Right lobe of liver (tissue), 6 donors: ENCODE measurements at regions not wholly inside any gene's neighbourhood (a gene's known extent, or its start where the extent isn't known, plus 50 kb on each side); places are given as distances from the start of the nearest gene placed in this dataset.

Experiments
- ATAC-seq, 4 donors: fragments of 200-7000 bp; cut with Tn5 transposase; one replicate each; pipeline ENCODE4 v1.9.1; 2020; ENCODE audit warnings: mild to moderate bottlenecking in 4 of 4, moderate library complexity in 4 of 4
- DNase-seq, 3 donors: peaks; one replicate each; pipeline ENCODE4 v3.0.0-alpha.2; 2020
- H3K27ac ChIP-seq, 3 donors: fragments of 200-600 bp; one replicate each; pipeline ENCODE4 v1.8.0; 2022
- H3K27me3 ChIP-seq, 2 donors: fragments of 200-600 bp; one replicate each; pipeline ENCODE4 v1.8.0; 2022
- H3K36me3 ChIP-seq, 4 donors: fragments of 200-600 bp; sonication (generic) in 1 of 4; one replicate each; pipeline versions ENCODE4 v1.5.1 to v1.8.0; 2017 to 2022; ENCODE audit warnings: control low read depth in 1 of 4
- H3K4me1 ChIP-seq, 4 donors: fragments of 200-600 bp; sonication (generic) in 1 of 4; one replicate each; pipeline versions ENCODE4 v1.5.1 to v1.8.0; 2017 to 2022; ENCODE audit warnings: control low read depth in 1 of 4
- H3K4me3 ChIP-seq, 3 donors: fragments of 200-600 bp; one replicate each; pipeline ENCODE4 v1.8.0; 2022
- H3K9me3 ChIP-seq, 4 donors: fragments of 200-600 bp; sonication (generic) in 1 of 4; one replicate each; pipeline versions ENCODE4 v1.5.1 to v1.8.0; 2017 to 2022; ENCODE audit warnings: control low read depth in 1 of 4
- POLR2A ChIP-seq: fragments of 450-650 bp; IDR thresholded peaks from one replicate; pipeline ENCODE4 v1.6.1; 2017; ENCODE audit warnings: antibody characterized with exemption, mild to moderate bottlenecking
- WGBS: methylation state at CpG from one replicate; pipeline ENCODE4 v1.1.6; 2018; ENCODE audit warnings: low coverage, low lambda C conversion rate; ENCODE audit not compliant: insufficient coverage; ENCODE audit errors: missing lambda C conversion rate; 5-methylcytosine and 5-hydroxymethylcytosine counted together
- intact Hi-C, 2 donors: fragments of 100-400 bp; cut with DNase I; formaldehyde crosslinking; loops; one replicate each; pipeline versions ENCODE4 v1.11.2 to v1.14.1; 2022
- TF ChIP-seq, protein P1 (sequence below), 4 donors: fragments of 200-600 bp in 3 of 4; fragments of 450-650 bp in 1 of 4; IDR thresholded peaks; one replicate each; pipeline versions ENCODE4 v1.5.1 to v1.8.0; 2016 to 2022; ENCODE audit warnings: antibody characterized with exemption in 4 of 4, mild to moderate bottlenecking in 2 of 4
- donor health status: DM: no; HTN: yes; CAD: no.
- donor health status: DM: no; HTN: no; CAD: no.
- donor health status: DM: no; HTN: no; CAD: no.
- donor health status: DM: no; HTN: yes; CAD: no.
- donor health status: DM: no; HTN: yes; CAD: no.

DNA sequence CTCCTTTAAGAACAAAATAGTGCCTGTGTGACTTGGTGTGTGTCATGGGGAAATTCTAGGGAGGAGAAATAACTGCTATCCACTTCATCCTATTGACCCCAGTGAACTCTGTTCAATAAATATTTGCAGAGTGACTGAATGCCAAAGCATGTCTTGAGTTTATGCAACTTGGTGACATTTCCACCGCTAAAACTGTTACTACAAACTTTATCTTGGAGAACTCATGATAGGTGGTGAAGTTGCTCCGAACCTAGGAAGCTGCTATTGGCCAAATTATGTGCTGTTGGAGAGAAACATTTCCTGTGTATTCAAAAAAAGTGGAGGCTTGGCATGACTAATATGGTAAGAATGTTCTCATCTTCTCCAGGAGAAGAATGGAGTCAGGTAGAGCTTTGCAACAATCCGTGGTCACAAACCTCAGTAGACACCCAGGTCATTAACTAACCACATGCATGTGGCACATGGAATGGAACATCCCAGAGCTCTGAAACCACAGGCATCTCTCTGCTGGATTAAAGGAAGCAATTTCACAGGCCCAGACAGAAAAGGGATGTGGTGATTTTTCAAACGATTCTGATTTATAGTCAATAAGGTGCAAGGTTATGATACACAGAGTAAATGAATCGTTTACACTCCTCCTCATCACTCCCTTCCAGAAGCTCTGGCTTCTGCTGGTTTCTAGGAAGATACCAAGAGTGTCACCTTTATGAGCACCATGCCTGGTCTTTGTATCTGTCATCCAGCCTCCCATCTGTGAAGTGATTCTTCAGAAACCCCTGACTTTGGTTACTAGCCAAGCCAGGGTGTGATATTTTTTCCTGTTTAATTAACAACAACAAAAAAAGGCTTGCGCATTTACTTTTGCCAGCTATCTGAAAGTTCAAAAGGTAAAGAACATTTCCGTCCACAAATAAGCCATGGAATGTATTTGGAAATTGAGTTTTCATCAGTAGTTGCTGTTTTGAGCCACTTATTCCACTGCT is 361.1 kb downstream of the TGFB2 start:
- no peaks in the 10 kb centered on the region for H3K9me3 ChIP-seq
- intact Hi-C loops: no loop called here
- DNase-seq: no peak
- H3K27me3 ChIP-seq: no peaks in the 10 kb centered on the region
- no peak overlapping the region for H3K4me3 ChIP-seq
- ATAC-seq: peak; percentile 71 to 95 (median 94)
- no peaks in the 10 kb centered on the region for H3K36me3 ChIP-seq
- H3K4me1 ChIP-seq: peaks cover 0 to 12% (median 1%) of the 10 kb centered on the region in 4 donors
- WGBS: 28% methylated on average over 7 of the region's 7 CpGs
- no peak overlapping the region for H3K27ac ChIP-seq
- TF ChIP-seq, protein P1, sequence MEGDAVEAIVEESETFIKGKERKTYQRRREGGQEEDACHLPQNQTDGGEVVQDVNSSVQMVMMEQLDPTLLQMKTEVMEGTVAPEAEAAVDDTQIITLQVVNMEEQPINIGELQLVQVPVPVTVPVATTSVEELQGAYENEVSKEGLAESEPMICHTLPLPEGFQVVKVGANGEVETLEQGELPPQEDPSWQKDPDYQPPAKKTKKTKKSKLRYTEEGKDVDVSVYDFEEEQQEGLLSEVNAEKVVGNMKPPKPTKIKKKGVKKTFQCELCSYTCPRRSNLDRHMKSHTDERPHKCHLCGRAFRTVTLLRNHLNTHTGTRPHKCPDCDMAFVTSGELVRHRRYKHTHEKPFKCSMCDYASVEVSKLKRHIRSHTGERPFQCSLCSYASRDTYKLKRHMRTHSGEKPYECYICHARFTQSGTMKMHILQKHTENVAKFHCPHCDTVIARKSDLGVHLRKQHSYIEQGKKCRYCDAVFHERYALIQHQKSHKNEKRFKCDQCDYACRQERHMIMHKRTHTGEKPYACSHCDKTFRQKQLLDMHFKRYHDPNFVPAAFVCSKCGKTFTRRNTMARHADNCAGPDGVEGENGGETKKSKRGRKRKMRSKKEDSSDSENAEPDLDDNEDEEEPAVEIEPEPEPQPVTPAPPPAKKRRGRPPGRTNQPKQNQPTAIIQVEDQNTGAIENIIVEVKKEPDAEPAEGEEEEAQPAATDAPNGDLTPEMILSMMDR (IDR thresholded peaks at IDR 0.05): no peak
- TF ChIP-seq POLR2A: no peak

DNA sequence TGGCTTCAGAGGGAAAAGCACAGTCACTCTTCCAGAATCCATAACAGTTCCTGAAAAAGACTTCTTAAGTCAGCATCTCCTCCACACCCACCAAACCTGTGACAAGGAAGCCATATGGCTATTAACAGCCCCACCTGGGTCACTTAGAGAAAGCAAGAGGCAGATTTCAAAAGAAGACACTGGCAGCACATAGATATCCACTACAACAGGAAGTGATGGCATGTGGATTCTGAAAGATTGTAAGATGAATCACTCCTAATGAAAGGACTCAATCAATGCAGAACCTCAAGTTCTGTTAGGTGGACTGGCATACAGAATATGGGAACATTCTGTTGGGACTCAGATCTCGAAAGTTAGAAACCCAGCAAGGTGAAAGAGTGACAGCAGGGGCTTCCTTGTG is 365.9 kb downstream of the TGFB2 start:
- 100% methylated on average over 1 of the region's 1 CpG for WGBS
- no peak for DNase-seq

DNA sequence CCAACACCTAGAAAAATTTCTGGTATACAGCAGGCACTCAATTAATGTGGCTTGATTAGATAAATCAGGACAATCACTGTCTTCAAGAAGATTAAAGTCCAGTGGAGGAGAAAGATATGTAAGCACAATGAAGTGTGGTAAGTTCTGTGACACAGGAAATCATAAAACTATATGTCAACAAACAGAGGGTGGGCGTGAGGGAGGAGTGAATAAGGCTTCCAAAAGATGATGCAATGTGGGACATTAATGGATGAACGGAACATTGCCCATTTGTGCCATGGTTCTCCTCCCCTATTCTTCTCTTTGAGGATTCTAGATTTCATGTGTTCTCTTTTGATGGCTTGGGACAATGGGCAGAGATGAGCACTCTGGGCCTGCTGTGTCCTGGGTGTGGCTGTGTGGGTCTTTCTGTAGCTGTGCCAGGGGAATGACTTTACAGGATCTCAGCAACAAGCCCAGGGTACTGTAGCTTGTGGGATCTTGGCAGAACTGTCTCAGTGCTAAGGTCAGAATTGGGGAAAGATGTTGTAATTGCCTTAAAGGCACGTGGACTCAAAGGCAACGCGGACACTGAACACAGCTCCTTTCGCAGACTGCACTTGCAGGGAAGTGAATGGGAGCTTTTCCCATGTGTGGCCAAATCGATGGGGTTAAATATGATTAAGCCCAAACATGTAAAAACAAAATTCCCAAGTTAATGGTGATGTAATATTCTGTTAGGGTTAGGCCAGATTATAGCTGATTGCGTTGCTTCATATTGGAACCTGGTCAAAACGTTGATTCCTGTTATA is 366.9 kb downstream of the TGFB2 start:
- Histone ChIP-seq H3K4me3 (no peak overlapping the region), H3K36me3 (no peaks in the 10 kb centered on the region), H3K27me3 (no peaks in the 10 kb centered on the region), H3K27ac (no peak overlapping the region), H3K9me3 (no peaks in the 10 kb centered on the region), H3K4me1 (no peaks in the 10 kb centered on the region)
- WGBS: 38% methylated on average over 9 of the region's 9 CpGs
- TF ChIP-seq POLR2A: no peak
- TF ChIP-seq, protein P1 (IDR thresholded peaks at IDR 0.05): no peak
- DNase-seq (peak in 2 of 3 donors; percentile 25 to 48), ATAC-seq (peak; percentile 31 to 93 (median 90))
- intact Hi-C loops: no loop called here

More for the DNA sequence above, 365.9 kb downstream of the TGFB2 start:
- no peak for TF ChIP-seq POLR2A
- TF ChIP-seq, protein P1 (IDR thresholded peaks at IDR 0.05): no peak
- peaks cover 0 to 5% (median 0%) of the 10 kb centered on the region in 4 donors for H3K4me1 ChIP-seq
- H3K9me3 ChIP-seq: no peaks in the 10 kb centered on the region
- no peak overlapping the region for H3K27ac ChIP-seq
- H3K27me3 ChIP-seq: no peaks in the 10 kb centered on the region
- no peaks in the 10 kb centered on the region for H3K36me3 ChIP-seq
- ATAC-seq: peak in 1 of 4 donors; percentile 27
- intact Hi-C loops: no loop called here
- H3K4me3 ChIP-seq: no peak overlapping the region

GRCh38 chr1:218712677-218713076 is 367.5 kb downstream of the TGFB2 start:
- no peak overlapping the region for H3K27ac ChIP-seq
- ATAC-seq: peak in 1 of 4 donors; percentile 9
- intact Hi-C loops: no loop called here
- H3K4me3 ChIP-seq: no peak overlapping the region
- no peaks in the 10 kb centered on the region for H3K4me1 ChIP-seq
- H3K27me3 ChIP-seq: no peaks in the 10 kb centered on the region
- 69% methylated on average over 4 of the region's 5 CpGs for WGBS
- TF ChIP-seq, protein P1 (IDR thresholded peaks at IDR 0.05): no peak
- no peak for TF ChIP-seq POLR2A
- no peak for DNase-seq
- no peaks in the 10 kb centered on the region for H3K9me3 ChIP-seq
- no peaks in the 10 kb centered on the region for H3K36me3 ChIP-seq
